Pancreas (tissue), 10 donors: ENCODE measurements at regions not wholly inside any gene's neighbourhood (a gene's known extent, or its start where the extent isn't known, plus 50 kb on each side); places are given as distances from the start of the nearest gene placed in this dataset.

Source experiments
- ATAC-seq, 4 donors: fragments of 200-7000 bp; cut with Tn5 transposase; one replicate each; pipeline versions ENCODE4 v1.8.0 to v1.9.1; 2020; ENCODE audit warnings: mild to moderate bottlenecking in 4 of 4, moderate library complexity in 4 of 4
- DNase-seq, 6 donors: peaks; one replicate each; pipeline ENCODE4 v3.0.0-alpha.2; 2020
- FAIRE-seq: peaks from 2 replicates; lab custom pipeline; 2012; peaks lifted over from hg19 to GRCh38; lab: Jason Lieb, UNC
- H3K27ac ChIP-seq, 4 donors: fragments of 200-600 bp; sonication (generic); 1 replicate in 3 of 4; 2 replicates in 1 of 4; pipeline versions ENCODE4 v1.5.0 to v1.8.0; 2020
- H3K27me3 ChIP-seq, 4 donors: fragments of 200-600 bp; one replicate each; pipeline ENCODE4 v1.8.0; 2021
- H3K36me3 ChIP-seq, 3 donors: fragments of 200-600 bp; sonication (generic) in 1 of 3; one replicate each; pipeline versions ENCODE4 v1.5.0 to v1.8.0; 2020 to 2021
- H3K4me1 ChIP-seq, 3 donors: fragments of 200-600 bp; one replicate each; pipeline ENCODE4 v1.8.0; 2021
- H3K4me3 ChIP-seq, 4 donors: fragments of 200-600 bp; sonication (generic) in 2 of 4; one replicate each; pipeline versions ENCODE4 v1.5.0 to v1.8.0; 2020 to 2021
- H3K9me3 ChIP-seq, 4 donors: fragments of 200-600 bp; one replicate each; pipeline ENCODE4 v1.8.0; 2021
- WGBS, 2 donors: extraction: QIAGEN DNeasy Blood & Tissue Kit; methylation state at CpG; one replicate each; pipeline ENCODE4 v1.1.7; 2013; 5-methylcytosine and 5-hydroxymethylcytosine counted together
- intact Hi-C, 3 donors: fragments of 100-400 bp; cut with DNase I; formaldehyde crosslinking; loops; one replicate each; pipeline versions ENCODE4 v1.11.1 to v1.14.2; 2022
- TF ChIP-seq, protein P1 (sequence below), 4 donors: fragments of 200-600 bp; sonication (generic) in 3 of 4; IDR thresholded peaks; one replicate each; pipeline versions ENCODE4 v1.5.0 to v1.8.0; 2021; ENCODE audit warnings: antibody characterized with exemption in 4 of 4
- donor health status: healthy with polysubstance abuse.
- donor health status: DM: no; HTN: no; CAD: no; lungs with moderate emphysema.
- donor health status: DM: no; HTN: no; CAD: no.
- donor health status: control.
- donor health status: control.
- donor health status: Bipolar disorder and iron deficiency.
- donor health status: DM: yes; HTN: yes; CAD: no.
- donor health status: DM: no; HTN: no; CAD: no.
- donor health status: DM: no; HTN: no; CAD: no.
- donor health status: DM: yes; HTN: yes; CAD: no.

GRCh38 chr7:53684693-53685092 is 649.3 kb downstream of the POM121L12 start:
- Histone ChIP-seq H3K36me3 (no peaks in the 10 kb centered on the region), H3K27ac (no peak overlapping the region), H3K27me3 (no peaks in the 10 kb centered on the region), H3K4me1 (no peaks in the 10 kb centered on the region), H3K4me3 (no peak overlapping the region), H3K9me3 (no peaks in the 10 kb centered on the region)
- DNase-seq = no peak
- TF ChIP-seq, protein P1, sequence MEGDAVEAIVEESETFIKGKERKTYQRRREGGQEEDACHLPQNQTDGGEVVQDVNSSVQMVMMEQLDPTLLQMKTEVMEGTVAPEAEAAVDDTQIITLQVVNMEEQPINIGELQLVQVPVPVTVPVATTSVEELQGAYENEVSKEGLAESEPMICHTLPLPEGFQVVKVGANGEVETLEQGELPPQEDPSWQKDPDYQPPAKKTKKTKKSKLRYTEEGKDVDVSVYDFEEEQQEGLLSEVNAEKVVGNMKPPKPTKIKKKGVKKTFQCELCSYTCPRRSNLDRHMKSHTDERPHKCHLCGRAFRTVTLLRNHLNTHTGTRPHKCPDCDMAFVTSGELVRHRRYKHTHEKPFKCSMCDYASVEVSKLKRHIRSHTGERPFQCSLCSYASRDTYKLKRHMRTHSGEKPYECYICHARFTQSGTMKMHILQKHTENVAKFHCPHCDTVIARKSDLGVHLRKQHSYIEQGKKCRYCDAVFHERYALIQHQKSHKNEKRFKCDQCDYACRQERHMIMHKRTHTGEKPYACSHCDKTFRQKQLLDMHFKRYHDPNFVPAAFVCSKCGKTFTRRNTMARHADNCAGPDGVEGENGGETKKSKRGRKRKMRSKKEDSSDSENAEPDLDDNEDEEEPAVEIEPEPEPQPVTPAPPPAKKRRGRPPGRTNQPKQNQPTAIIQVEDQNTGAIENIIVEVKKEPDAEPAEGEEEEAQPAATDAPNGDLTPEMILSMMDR (IDR thresholded peaks at IDR 0.05) = no peak
- no peak for ATAC-seq
- WGBS, 2 donors = 58 to 73% methylated on average over 3 of the region's 3 CpGs
- intact Hi-C loops = no loop called here
- no peak for FAIRE-seq

DNA sequence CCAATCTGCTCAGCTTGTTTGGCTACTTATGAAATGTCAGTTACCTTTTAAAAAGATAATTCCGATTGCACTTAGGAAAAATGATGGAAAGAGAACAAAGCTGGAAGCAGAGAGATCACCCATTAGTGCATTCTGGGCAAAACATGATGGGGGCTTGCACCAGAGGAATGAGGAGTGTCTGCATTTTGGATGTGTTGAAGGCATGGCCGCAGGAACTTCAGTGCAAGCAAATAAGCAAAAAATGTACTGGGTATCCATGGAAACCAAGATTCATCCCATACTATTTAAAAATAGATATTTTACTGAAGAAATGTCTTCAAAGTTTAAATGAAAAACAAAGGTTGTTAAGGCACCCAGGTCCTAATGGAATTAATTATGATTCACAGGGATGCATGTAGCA is 655.0 kb downstream of the POM121L12 start:
- no peaks in the 10 kb centered on the region for H3K27me3 ChIP-seq
- intact Hi-C loops = no loop called here
- no peak overlapping the region for H3K27ac ChIP-seq
- no peak for DNase-seq
- no peak overlapping the region for H3K4me3 ChIP-seq
- TF ChIP-seq, protein P1 (IDR thresholded peaks at IDR 0.05) = no peak
- FAIRE-seq = no peak
- no peaks in the 10 kb centered on the region for H3K4me1 ChIP-seq
- no peaks in the 10 kb centered on the region for H3K36me3 ChIP-seq
- no peaks in the 10 kb centered on the region for H3K9me3 ChIP-seq
- no peak for ATAC-seq
- WGBS, 2 donors = 61 to 80% methylated on average over 2 of the region's 2 CpGs

- WGBS, 2 donors = 29 to 37% methylated on average over 1 of the region's 1 CpG
- DNase-seq (no peak), ATAC-seq (no peak)
Observed at GRCh38 chr7:53697913-53698312, 662.5 kb downstream of the POM121L12 start.

GRCh38 chr7:53699215-53699837 is 663.9 kb downstream of the POM121L12 start:
- Histone ChIP-seq H3K4me1 (no peaks in the 10 kb centered on the region), H3K4me3 (no peak overlapping the region), H3K27me3 (no peaks in the 10 kb centered on the region), H3K36me3 (no peaks in the 10 kb centered on the region), H3K9me3 (no peaks in the 10 kb centered on the region), H3K27ac (no peak overlapping the region)
- DNase-seq = no peak
- TF ChIP-seq, protein P1 (IDR thresholded peaks at IDR 0.05) = no peak
- WGBS, 2 donors = 62 to 79% methylated on average over 5 of the region's 5 CpGs
- ATAC-seq = no peak
- FAIRE-seq = no peak
- intact Hi-C loops = no loop called here

More at GRCh38 chr7:53697913-53698312, 662.5 kb downstream of the POM121L12 start:
- no peaks in the 10 kb centered on the region for H3K9me3 ChIP-seq
- intact Hi-C loops = no loop called here
- no peaks in the 10 kb centered on the region for H3K27me3 ChIP-seq
- H3K36me3 ChIP-seq = no peaks in the 10 kb centered on the region
- H3K4me1 ChIP-seq = no peaks in the 10 kb centered on the region
- TF ChIP-seq, protein P1 (IDR thresholded peaks at IDR 0.05) = no peak
- no peak for FAIRE-seq
- H3K27ac ChIP-seq = no peak overlapping the region
- H3K4me3 ChIP-seq = no peak overlapping the region

DNA sequence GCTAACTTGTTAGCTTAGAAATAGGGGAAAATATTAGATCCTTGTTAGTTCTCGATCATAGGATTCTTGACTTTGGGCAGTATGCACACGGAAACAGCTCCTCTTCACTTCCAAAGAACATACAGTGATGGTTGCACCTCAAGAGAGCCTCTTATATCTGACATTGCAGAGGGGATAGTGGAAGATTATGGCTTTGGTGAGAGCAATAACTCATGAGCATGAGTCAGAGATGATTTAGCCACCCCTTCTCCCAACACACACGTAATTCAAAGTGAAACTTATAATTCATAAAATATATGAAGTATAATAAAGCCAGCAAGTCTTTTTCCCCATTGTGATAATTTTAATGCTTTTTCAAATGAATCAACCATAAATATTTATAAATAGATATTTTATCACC is 683.7 kb downstream of the POM121L12 start:
- intact Hi-C loops = no loop called here
- H3K27me3 ChIP-seq = no peaks in the 10 kb centered on the region
- no peak overlapping the region for H3K27ac ChIP-seq
- TF ChIP-seq, protein P1 (IDR thresholded peaks at IDR 0.05) = no peak
- FAIRE-seq (no peak), ATAC-seq (no peak), DNase-seq (no peak)
- no peaks in the 10 kb centered on the region for H3K9me3 ChIP-seq
- H3K4me1 ChIP-seq = no peaks in the 10 kb centered on the region
- WGBS, 2 donors = 37 to 68% methylated on average over 3 of the region's 3 CpGs
- no peaks in the 10 kb centered on the region for H3K36me3 ChIP-seq
- H3K4me3 ChIP-seq = no peak overlapping the region
